Breast epithelium (tissue), 4 donors: ENCODE measurements at regions not wholly inside any gene's neighbourhood (a gene's known extent, or its start where the extent isn't known, plus 50 kb on each side); places are given as distances from the start of the nearest gene placed in this dataset.

ENCODE experiments used
- DNase-seq, 2 donors: peaks; one replicate each; pipeline ENCODE4 v3.0.0-alpha.2; 2019; ENCODE audit warnings: low spot score in 2 of 2
- H3K27ac ChIP-seq, 2 donors: fragments of 200-600 bp; sonication (generic) in 1 of 2; one replicate each; pipeline ENCODE4 v1.5.1; 2016 to 2019; ENCODE audit warnings: mild to moderate bottlenecking in 1 of 2
- H3K27me3 ChIP-seq, 2 donors: fragments of 200-600 bp; sonication (generic) in 1 of 2; one replicate each; pipeline versions ENCODE4 v1.5.1 to v1.6.0; 2017 to 2019; ENCODE audit warnings: control low read depth in 1 of 2, mild to moderate bottlenecking in 1 of 2
- H3K36me3 ChIP-seq: fragments of 200-600 bp; one replicate; pipeline ENCODE4 v1.5.1; 2019
- H3K4me1 ChIP-seq, 2 donors: fragments of 200-600 bp; sonication (generic); one replicate each; pipeline ENCODE4 v1.5.1; 2016 to 2019; ENCODE audit warnings: control low read depth in 1 of 2
- H3K4me3 ChIP-seq, 3 donors: fragments of 200-600 bp; sonication (generic); 1 replicate in 2 of 3; 2 replicates in 1 of 3; pipeline ENCODE4 v1.5.1; 2016 to 2019; ENCODE audit warnings: mild to moderate bottlenecking in 3 of 3, moderate library complexity in 2 of 3
- H3K9me3 ChIP-seq, 2 donors: fragments of 200-600 bp; sonication (generic) in 1 of 2; one replicate each; pipeline ENCODE4 v1.5.1; 2016 to 2019; ENCODE audit warnings: control low read depth in 1 of 2
- CTCF ChIP-seq, 3 donors: fragments of 450-650 bp; IDR thresholded peaks; one replicate each; pipeline ENCODE4 v1.5.1; 2016 to 2017; ENCODE audit warnings: antibody characterized with exemption in 3 of 3, mild to moderate bottlenecking in 3 of 3, moderate library complexity in 3 of 3
- POLR2A ChIP-seq: fragments of 450-650 bp; IDR thresholded peaks from one replicate; pipeline ENCODE4 v1.6.1; 2016; ENCODE audit warnings: antibody characterized with exemption, mild to moderate bottlenecking, moderate library complexity
- POLR2AphosphoS5 ChIP-seq, 3 donors: sonication (generic); formaldehyde crosslinking; IDR thresholded peaks; one replicate each; pipeline ENCODE4 v1.6.1; 2017; ENCODE audit warnings: antibody characterized with exemption in 3 of 3
- intact Hi-C: fragments of 100-400 bp; cut with DNase I; formaldehyde crosslinking; loops from one replicate; pipeline ENCODE4 v1.15.1; 2023; ENCODE audit warnings: low total_unique reads

GRCh38 chr16:85372627-85373372, 240.3 kb upstream of the GSE1 start:
- H3K4me1 ChIP-seq: peaks cover 22 to 29% of the 10 kb centered on the region in 2 donors
- H3K27ac ChIP-seq: peak overlapping the region; percentile 79 to 81
- TF ChIP-seq CTCF (IDR thresholded peaks at IDR 0.05): no peak
- peak in 1 of 3 donors; percentile 42 for TF ChIP-seq POLR2AphosphoS5 (IDR thresholded peaks at IDR 0.05)

GRCh38 chr16:85373741-85374570, 239.2 kb upstream of the GSE1 start:
- Histone ChIP-seq H3K9me3 (no peaks in the 10 kb centered on the region), H3K27me3 (no peaks in the 10 kb centered on the region), H3K4me1 (peaks cover 22 to 36% of the 10 kb centered on the region in 2 donors), H3K36me3 (no peaks in the 10 kb centered on the region), H3K4me3 (no peak overlapping the region), H3K27ac (peak overlapping the region; percentile 79 to 81)
- intact Hi-C loops: no loop called here
- TF ChIP-seq CTCF (IDR thresholded peaks at IDR 0.05) (no peak), POLR2AphosphoS5 (IDR thresholded peaks at IDR 0.05) (no peak), POLR2A (no peak)
- DNase-seq: no peak

More at GRCh38 chr16:85372627-85373372, 240.3 kb upstream of the GSE1 start:
- Histone ChIP-seq H3K9me3 (no peaks in the 10 kb centered on the region), H3K36me3 (no peaks in the 10 kb centered on the region), H3K27me3 (no peaks in the 10 kb centered on the region), H3K4me3 (peak overlapping the region in 1 of 3 donors; percentile 22)
- intact Hi-C loops: no loop called here
- DNase-seq: no peak

- TF ChIP-seq CTCF (IDR thresholded peaks at IDR 0.05): no peak
- no peak for TF ChIP-seq POLR2A
- TF ChIP-seq POLR2AphosphoS5 (IDR thresholded peaks at IDR 0.05): no peak
- H3K36me3 ChIP-seq: no peaks in the 10 kb centered on the region
- peaks cover 22 to 36% of the 10 kb centered on the region in 2 donors for H3K4me1 ChIP-seq
- intact Hi-C loops: no loop called here
- H3K27ac ChIP-seq: peak overlapping the region; percentile 67 to 83
- DNase-seq: no peak
- no peaks in the 10 kb centered on the region for H3K27me3 ChIP-seq
- no peaks in the 10 kb centered on the region for H3K9me3 ChIP-seq
- no peak overlapping the region for H3K4me3 ChIP-seq
Measured at GRCh38 chr16:85374571-85374872, 238.6 kb upstream of the GSE1 start.

GRCh38 chr16:85375282-85375681, 237.8 kb upstream of the GSE1 start:
- TF ChIP-seq POLR2A (no peak), POLR2AphosphoS5 (IDR thresholded peaks at IDR 0.05) (no peak), CTCF (IDR thresholded peaks at IDR 0.05) (no peak)
- no peaks in the 10 kb centered on the region for H3K9me3 ChIP-seq
- no peaks in the 10 kb centered on the region for H3K27me3 ChIP-seq
- peaks cover 17 to 33% of the 10 kb centered on the region in 2 donors for H3K4me1 ChIP-seq
- DNase-seq: no peak
- intact Hi-C loops: no loop called here
- peak overlapping the region; percentile 67 to 83 for H3K27ac ChIP-seq
- H3K36me3 ChIP-seq: no peaks in the 10 kb centered on the region
- no peak overlapping the region for H3K4me3 ChIP-seq
